OCI-LY1 (cell line): ENCODE measurements at regions not wholly inside any gene's neighbourhood (a gene's known extent, or its start where the extent isn't known, plus 50 kb on each side); places are given as distances from the start of the nearest gene placed in this dataset.

Experiments
- CTCF ChIP-seq: fragments of 200-600 bp; sonication (generic), shearing (Covaris generic); IDR thresholded peaks from 2 replicates; pipeline ENCODE4 v1.5.1; 2017; ENCODE audit warnings: mild to moderate bottlenecking, antibody characterized with exemption, low read length, moderate library complexity, mixed read lengths
- EZH2 ChIP-seq: fragments of 200-600 bp; sonication (generic), shearing (Covaris generic); IDR thresholded peaks from 2 replicates; pipeline ENCODE4 v1.8.0; 2017; ENCODE audit warnings: borderline replicate concordance, mixed run types, mild to moderate bottlenecking, antibody characterized with exemption, low read length, moderate library complexity, mixed read lengths

GRCh38 chr14:44653641-44654040 is 146.6 kb upstream of the FSCB start:
- TF ChIP-seq EZH2 (no peak), CTCF (no peak)
